NCI-H460 (cell line): ENCODE measurements at regions not wholly inside any gene's neighbourhood (a gene's known extent, or its start where the extent isn't known, plus 50 kb on each side); places are given as distances from the start of the nearest gene placed in this dataset.
"Not testable (repeated sequence)": the region's sequence is repeated elsewhere in the genome, so short reads cannot be mapped to it uniquely, and the experiment has no call there.

Experiments used
- DNase-seq: peaks from one replicate; pipeline ENCODE4 v3.0.0-alpha.2; 2016; ENCODE audit warnings: low read depth; ENCODE audit errors: extremely low read depth

GRCh38 chr2:13768274-13768673 is 864.2 kb upstream of the LRATD1 start:
- DNase-seq, result no peak

GRCh38 chr2:13770279-13770678 is 862.2 kb upstream of the LRATD1 start:
- no peak for DNase-seq

GRCh38 chr2:13779996-13780395 is 852.5 kb upstream of the LRATD1 start:
- DNase-seq, result no peak

DNA sequence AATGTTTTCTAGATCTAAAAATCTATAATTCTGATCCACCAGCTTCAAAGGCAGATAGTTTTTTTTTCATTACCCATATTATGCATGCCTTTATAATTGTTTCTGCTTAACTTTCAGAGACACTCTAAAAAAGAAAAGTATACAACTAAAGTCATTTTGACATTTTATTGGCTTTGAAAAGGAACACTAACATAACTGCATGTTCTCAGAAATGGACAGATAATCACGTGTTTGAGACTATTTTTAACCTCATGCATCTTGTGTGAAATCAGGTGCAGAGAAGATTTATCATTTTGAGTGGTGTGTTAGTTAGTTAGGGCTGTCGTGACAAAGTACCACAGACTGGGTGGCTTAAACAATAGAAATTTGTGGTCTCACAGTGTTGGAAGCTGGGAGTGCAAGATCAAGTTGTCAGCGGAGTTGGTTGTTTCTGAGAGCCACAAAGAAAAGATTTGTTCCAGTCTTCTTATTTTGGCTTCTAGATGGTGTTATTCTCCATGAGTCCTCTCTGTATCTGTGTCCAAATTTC is 841.4 kb upstream of the LRATD1 start:
- DNase-seq, result no peak

DNA sequence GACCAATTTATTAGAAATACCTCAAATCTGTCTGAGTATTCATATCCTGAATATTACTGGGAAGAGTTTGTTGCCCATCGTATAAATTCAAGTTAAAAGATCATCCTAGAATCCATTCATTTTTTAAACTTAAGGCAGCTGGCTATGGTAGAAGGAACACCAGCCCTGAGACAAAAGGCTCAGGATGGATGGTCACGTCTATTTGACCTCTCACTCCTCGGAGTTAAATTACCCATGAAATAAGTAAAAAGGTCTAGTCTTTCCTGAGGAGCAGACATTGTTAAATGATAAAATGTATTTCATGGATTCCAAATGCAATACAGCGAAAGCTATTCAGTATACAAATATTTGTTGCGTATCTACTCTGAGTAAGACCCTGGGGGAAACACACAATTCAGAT is 826.0 kb upstream of the LRATD1 start:
- DNase-seq, result no peak

- no peak for DNase-seq
Observed at GRCh38 chr2:13813236-13813635, 819.3 kb upstream of the LRATD1 start.

DNA sequence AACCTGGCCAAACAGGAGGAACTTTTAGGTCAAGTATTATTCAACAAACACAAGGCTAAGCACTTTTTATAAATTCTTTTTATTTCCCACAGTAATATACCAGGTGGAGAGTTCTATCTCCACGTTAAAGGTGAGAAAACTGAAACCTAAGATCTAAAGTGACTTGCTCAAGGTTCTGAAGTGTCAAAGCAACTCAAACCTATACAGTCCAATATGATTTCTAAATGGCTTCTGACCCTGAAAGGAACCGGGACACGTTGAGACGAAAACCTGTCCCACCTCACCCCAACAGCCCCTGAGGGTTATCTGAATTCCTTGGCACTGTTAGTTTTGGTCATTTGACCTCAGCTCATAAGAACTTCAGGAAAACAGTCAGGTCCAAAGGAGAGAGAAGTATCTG is 814.5 kb upstream of the LRATD1 start:
- no peak for DNase-seq

- DNase-seq, result peak; percentile 18
Observed at GRCh38 chr2:13819896-13820295, 812.6 kb upstream of the LRATD1 start.

DNA sequence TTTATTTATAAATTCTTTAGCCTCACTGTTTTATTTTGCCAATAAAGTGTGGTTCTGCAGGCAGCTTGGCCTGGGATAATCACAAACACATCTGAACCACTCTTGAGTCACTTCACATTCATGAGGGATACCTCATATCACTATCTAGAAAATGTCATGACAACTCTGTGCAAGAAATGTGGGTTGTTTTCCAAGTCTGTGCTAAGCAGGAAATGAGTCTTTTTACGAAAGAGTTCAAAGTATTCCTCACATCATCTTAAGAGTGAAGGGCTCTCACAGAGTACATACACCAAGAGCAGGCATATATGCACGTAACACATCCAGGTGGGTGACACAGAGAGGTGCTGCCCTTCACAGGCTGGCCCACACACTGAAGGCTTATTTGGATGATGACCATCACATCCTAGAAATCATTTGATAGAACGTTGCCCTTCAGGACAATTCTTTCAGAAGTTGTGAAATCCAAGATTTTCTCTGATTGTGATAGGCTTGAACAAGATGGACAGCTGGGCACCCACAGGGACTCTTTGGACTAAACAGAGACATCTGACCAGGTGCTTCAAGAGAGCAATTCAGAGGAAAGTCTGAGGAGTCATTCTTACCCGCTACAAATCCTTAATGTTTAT is 811.1 kb upstream of the LRATD1 start:
- DNase-seq, result peak; percentile 67

DNA sequence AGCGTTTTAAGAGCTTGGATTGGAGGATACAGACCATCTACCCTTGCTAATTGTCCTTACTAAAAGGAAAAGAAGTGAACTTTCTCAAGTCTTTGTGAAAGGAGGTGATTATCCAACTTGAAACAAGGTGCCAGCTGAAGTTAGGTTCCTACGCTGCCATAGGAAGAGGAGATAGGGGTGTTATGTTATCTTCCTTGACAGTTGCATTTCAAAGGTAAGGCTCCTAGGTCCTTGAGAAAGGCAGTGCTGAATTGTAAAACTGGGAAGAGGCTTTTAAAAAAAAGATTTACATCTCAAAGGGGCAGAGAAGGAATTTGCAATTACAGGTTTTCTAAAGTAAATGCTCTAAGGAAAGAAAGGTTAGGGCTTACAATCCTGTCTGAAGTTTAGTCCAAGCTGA is 810.2 kb upstream of the LRATD1 start:
- no peak for DNase-seq

- no peak for DNase-seq
Observed at GRCh38 chr2:13826314-13826853, 806.1 kb upstream of the LRATD1 start.

DNA sequence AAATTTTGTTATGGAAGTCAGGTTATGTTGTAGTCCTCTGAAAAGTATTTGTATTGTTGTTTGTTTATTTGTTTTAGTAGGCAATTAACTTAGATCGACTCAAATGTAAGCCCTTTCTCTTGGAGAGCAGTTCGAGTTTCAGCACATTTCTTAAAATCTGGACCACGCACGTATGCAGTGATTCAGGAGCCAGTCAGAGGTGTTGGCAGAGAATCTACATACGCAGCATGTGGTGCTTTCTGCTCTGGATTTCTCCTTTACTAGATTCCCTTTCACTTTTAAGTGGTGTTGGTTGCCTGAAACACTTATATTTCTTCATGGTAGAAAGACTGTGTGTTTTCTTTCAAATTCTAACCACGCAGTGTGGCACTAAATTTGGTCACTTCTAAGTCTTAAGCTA is 773.9 kb upstream of the LRATD1 start:
- DNase-seq, result no peak

- not testable (repeated sequence) for DNase-seq
Observed at GRCh38 chr2:13868275-13868674, 764.2 kb upstream of the LRATD1 start.

GRCh38 chr2:13876491-13877037 is 756.0 kb upstream of the LRATD1 start:
- DNase-seq, result peak; percentile 43

- no peak for DNase-seq
Observed at GRCh38 chr2:13877571-13877970, 754.9 kb upstream of the LRATD1 start.

- no peak for DNase-seq
Observed at GRCh38 chr2:13884291-13884976, 748.1 kb upstream of the LRATD1 start.

DNA sequence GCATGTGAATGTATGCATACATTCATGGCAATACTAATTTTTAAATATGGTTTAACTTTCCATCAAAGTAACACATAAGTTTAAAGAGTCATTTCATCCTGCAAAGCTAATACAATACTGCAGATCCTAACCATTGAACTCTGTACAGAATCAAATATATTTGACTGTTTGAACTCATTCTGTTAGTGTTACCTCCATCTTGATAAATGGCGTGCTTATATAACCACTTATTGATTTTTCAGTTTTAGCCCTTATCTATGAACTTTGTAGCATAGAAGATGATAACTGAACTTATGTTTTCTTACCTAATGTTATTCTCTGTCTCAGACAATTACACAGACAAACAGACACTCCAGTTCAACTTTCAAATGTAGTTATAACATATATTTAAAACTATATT is 731.0 kb upstream of the LRATD1 start:
- DNase-seq, result no peak

GRCh38 chr2:13905831-13906230 is 726.7 kb upstream of the LRATD1 start:
- DNase-seq, result no peak

GRCh38 chr2:13916066-13916465 is 716.5 kb upstream of the LRATD1 start:
- no peak for DNase-seq

DNA sequence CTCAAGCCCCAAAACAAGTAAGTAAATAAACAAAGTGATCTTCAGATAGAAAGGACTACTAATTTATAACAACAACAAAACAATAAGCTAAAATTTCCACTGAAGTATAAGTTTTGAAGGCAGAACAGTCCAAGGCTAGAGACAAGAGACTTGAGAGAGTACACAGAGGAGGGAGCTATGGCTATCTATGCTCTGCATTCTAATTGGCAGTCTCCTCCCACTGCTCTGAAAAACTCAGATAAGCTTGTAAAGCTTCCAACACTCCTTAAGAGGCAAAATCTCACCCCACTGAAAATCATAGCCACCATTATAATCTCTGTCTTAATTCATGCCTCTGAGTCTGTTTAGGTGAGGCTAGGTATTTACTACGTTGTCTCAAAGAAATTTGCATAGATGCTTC is 714.6 kb upstream of the LRATD1 start:
- DNase-seq, result no peak

GRCh38 chr2:13919981-13920382 is 712.5 kb upstream of the LRATD1 start:
- no peak for DNase-seq

GRCh38 chr2:13921245-13921644 is 711.3 kb upstream of the LRATD1 start:
- no peak for DNase-seq
